H1 (cell line): ENCODE measurements at regions not wholly inside any gene's neighbourhood (a gene's known extent, or its start where the extent isn't known, plus 50 kb on each side); places are given as distances from the start of the nearest gene placed in this dataset.
"Not testable (repeated sequence)": the region's sequence is repeated elsewhere in the genome, so short reads cannot be mapped to it uniquely, and the experiment has no call there.

ENCODE experiments used
- CTCF ChIA-PET: fragments of 300-600 bp; sonication (Branson Sonifier 250); formaldehyde crosslinking; loops from one replicate; lab custom pipeline; 2021; ENCODE audit not compliant: partially characterized antibody; lab: Charles Lee
- POLR2A ChIA-PET: fragments of 300-600 bp; sonication (Branson Sonifier 250); formaldehyde crosslinking; loops from one replicate; lab custom pipeline; 2021; ENCODE audit warnings: inconsistent platforms; ENCODE audit not compliant: partially characterized antibody; lab: Charles Lee
- DNase-seq, 2 experiments: peaks; one replicate each; pipeline versions ENCODE4 v3.0.0 to v3.0.0-alpha.2; 2010 to 2022; ENCODE audit warnings: low spot score in 2 of 2, low read depth in 1 of 2, mixed read lengths in 1 of 2
- FAIRE-seq: peaks from 2 replicates; lab custom pipeline; 2011; peaks lifted over from hg19 to GRCh38; lab: Jason Lieb, UNC
- H2AFZ ChIP-seq: 2 replicates; pipeline ENCODE4 v1.8.1; 2012; ENCODE audit warnings: low read length, inconsistent platforms
- H2AK5ac ChIP-seq: 2 replicates; pipeline ENCODE4 v1.6.1; 2013; ENCODE audit warnings: low read depth, low read length
- H2BK120ac ChIP-seq: replicated peaks from 2 replicates; pipeline ENCODE3; 2013; ENCODE audit warnings: low read depth, low read length, inconsistent platforms
- H2BK12ac ChIP-seq: 2 replicates; pipeline ENCODE4 v1.6.1; 2013; ENCODE audit warnings: low read depth, low read length
- H2BK15ac ChIP-seq: 2 replicates; pipeline ENCODE4 v1.6.1; 2013; ENCODE audit warnings: low read length
- H2BK20ac ChIP-seq: 2 replicates; pipeline ENCODE4 v1.6.1; 2013; ENCODE audit warnings: low read length
- H2BK5ac ChIP-seq: 2 replicates; pipeline ENCODE4 v1.6.1; 2013; ENCODE audit warnings: low read depth, low read length
- H3K14ac ChIP-seq: 2 replicates; pipeline ENCODE4 v1.6.1; 2013; ENCODE audit warnings: inconsistent platforms; ENCODE audit not compliant: insufficient read length
- H3K18ac ChIP-seq: 2 replicates; pipeline ENCODE4 v1.6.1; 2013; ENCODE audit warnings: low read length; ENCODE audit errors: extremely low read depth
- H3K23ac ChIP-seq: 2 replicates; pipeline ENCODE4 v1.6.1; 2013; ENCODE audit warnings: inconsistent platforms; ENCODE audit not compliant: insufficient read length
- H3K23me2 ChIP-seq: 2 replicates; pipeline ENCODE4 v1.6.1; 2013; ENCODE audit warnings: low read depth, low read length
- H3K27ac ChIP-seq: 2 replicates; pipeline ENCODE4 v1.6.1; 2011; ENCODE audit warnings: low read depth, low read length, inconsistent platforms
- H3K27me3 ChIP-seq, 4 experiments: replicated peaks in 1 of 4; 1 replicate in 1 of 4; 2 replicates in 3 of 4; pipeline versions ENCODE4 v1.6.1 to v1.8.1; 2011 to 2013; ENCODE audit warnings: low read length in 3 of 4, mild to moderate bottlenecking in 3 of 4, inconsistent platforms in 2 of 4, mixed read lengths in 2 of 4, moderate library complexity in 1 of 4; ENCODE audit not compliant: control insufficient read depth in 3 of 4, insufficient read depth in 3 of 4; ENCODE audit errors: extremely low read depth in 1 of 4
- H3K36me3 ChIP-seq, 4 experiments: 2 replicates each; pipeline versions ENCODE4 v1.6.1 to v1.8.1; 2011 to 2013; ENCODE audit warnings: mild to moderate bottlenecking in 4 of 4, low read length in 3 of 4, moderate library complexity in 2 of 4, control low read depth in 1 of 4, inconsistent platforms in 1 of 4; ENCODE audit not compliant: insufficient read depth in 4 of 4, control insufficient read depth in 2 of 4
- H3K4ac ChIP-seq: replicated peaks from 2 replicates; pipeline ENCODE3; 2013; ENCODE audit warnings: low read length, low read depth, mixed read lengths, inconsistent platforms; ENCODE audit not compliant: insufficient read length
- H3K4me1 ChIP-seq, 4 experiments: replicated peaks in 1 of 4; 1 replicate in 1 of 4; 2 replicates in 3 of 4; pipeline versions ENCODE4 v1.6.1 to v1.8.1; 2011 to 2013; ENCODE audit warnings: low read length in 3 of 4, inconsistent platforms in 2 of 4, mixed read lengths in 1 of 4; ENCODE audit not compliant: insufficient read depth in 4 of 4, control insufficient read depth in 3 of 4
- H3K4me2 ChIP-seq, 2 experiments: 2 replicates each; pipeline versions ENCODE4 v1.6.1 to v1.8.1; 2011 to 2013; ENCODE audit warnings: low read depth in 2 of 2, low read length in 2 of 2, control low read depth in 1 of 2, inconsistent platforms in 1 of 2, mild to moderate bottlenecking in 1 of 2; ENCODE audit not compliant: insufficient read depth in 1 of 2
- H3K4me3 ChIP-seq, 4 experiments: fragments of 200-600, 300-600 bp in 1 of 4; sonication (generic), shearing (Covaris generic), sonication (Bioruptor Twin) in 1 of 4; 2 replicates each; pipeline versions ENCODE4 v1.5.1 to v1.8.1; 2011 to 2016; ENCODE audit warnings: low read length in 4 of 4, low read depth in 3 of 4, control low read depth in 2 of 4, inconsistent platforms in 2 of 4, mild to moderate bottlenecking in 2 of 4, mixed read lengths in 1 of 4, moderate library complexity in 1 of 4; ENCODE audit not compliant: insufficient read depth in 2 of 4; ENCODE audit errors: extremely low read depth in 1 of 4
- H3K56ac ChIP-seq: replicated peaks from 2 replicates; pipeline ENCODE3; 2013; ENCODE audit warnings: low read depth, mild to moderate bottlenecking, mixed read lengths, low read length, inconsistent platforms; ENCODE audit not compliant: insufficient read length
- H3K79me1 ChIP-seq: 2 replicates; pipeline ENCODE4 v1.6.1; 2013; ENCODE audit warnings: low read depth, low read length, control low read depth
- H3K79me2 ChIP-seq, 2 experiments: 2 replicates each; pipeline versions ENCODE4 v1.6.1 to v1.8.1; 2012 to 2013; ENCODE audit warnings: low read length in 2 of 2, mild to moderate bottlenecking in 2 of 2, inconsistent platforms in 1 of 2; ENCODE audit not compliant: insufficient read depth in 2 of 2, control insufficient read depth in 1 of 2
- H3K9ac ChIP-seq, 4 experiments: replicated peaks in 1 of 4; 1 replicate in 1 of 4; 2 replicates in 3 of 4; pipeline versions ENCODE4 v1.6.1 to v1.8.1; 2011 to 2013; ENCODE audit warnings: low read depth in 3 of 4, low read length in 3 of 4, control low read depth in 2 of 4, mild to moderate bottlenecking in 2 of 4, moderate library complexity in 2 of 4, inconsistent platforms in 1 of 4; ENCODE audit errors: extremely low read depth in 1 of 4
- H3K9me3 ChIP-seq, 2 experiments: 2 replicates each; pipeline versions ENCODE4 v1.6.1 to v1.8.1; 2012 to 2013; ENCODE audit warnings: mild to moderate bottlenecking in 2 of 2, moderate library complexity in 2 of 2, control low read depth in 1 of 2, inconsistent platforms in 1 of 2, low read depth in 1 of 2, low read length in 1 of 2, mixed read lengths in 1 of 2; ENCODE audit not compliant: insufficient read depth in 2 of 2
- H4K20me1 ChIP-seq, 2 experiments: replicated peaks in 1 of 2; 2 replicates each; pipeline versions ENCODE3 to v1.8.1; 2011 to 2013; ENCODE audit warnings: inconsistent platforms in 2 of 2, low read length in 2 of 2, mild to moderate bottlenecking in 1 of 2; ENCODE audit not compliant: insufficient read depth in 2 of 2, control insufficient read depth in 1 of 2
- H4K5ac ChIP-seq: 2 replicates; pipeline ENCODE4 v1.6.1; 2013; ENCODE audit warnings: low read length, low read depth, mixed read lengths, inconsistent platforms; ENCODE audit not compliant: insufficient read length
- H4K8ac ChIP-seq: 2 replicates; pipeline ENCODE4 v1.8.0; 2013; ENCODE audit warnings: mild to moderate bottlenecking, moderate library complexity, low read length, inconsistent platforms; ENCODE audit not compliant: insufficient read depth; ENCODE audit errors: extremely low read depth
- H4K91ac ChIP-seq: replicated peaks from 2 replicates; pipeline ENCODE3; 2013; ENCODE audit warnings: low read length, mixed read lengths, inconsistent platforms; ENCODE audit not compliant: insufficient read length
- WGBS, 2 experiments: shearing (Covaris generic) in 1 of 2; methylation state at CpG; one replicate each; pipeline versions ENCODE4 v1.1.6 to v1.1.7; 2013 to 2015; ENCODE audit warnings: low lambda C conversion rate in 2 of 2, mixed read lengths in 2 of 2, inconsistent platforms in 1 of 2, low coverage in 1 of 2, missing lambda C conversion rate in 1 of 2; ENCODE audit not compliant: insufficient replicate concordance in 2 of 2, insufficient coverage in 1 of 2, insufficient read length in 1 of 2; ENCODE audit errors: extremely low coverage in 1 of 2, missing lambda C conversion rate in 1 of 2; 5-methylcytosine and 5-hydroxymethylcytosine counted together

DNA sequence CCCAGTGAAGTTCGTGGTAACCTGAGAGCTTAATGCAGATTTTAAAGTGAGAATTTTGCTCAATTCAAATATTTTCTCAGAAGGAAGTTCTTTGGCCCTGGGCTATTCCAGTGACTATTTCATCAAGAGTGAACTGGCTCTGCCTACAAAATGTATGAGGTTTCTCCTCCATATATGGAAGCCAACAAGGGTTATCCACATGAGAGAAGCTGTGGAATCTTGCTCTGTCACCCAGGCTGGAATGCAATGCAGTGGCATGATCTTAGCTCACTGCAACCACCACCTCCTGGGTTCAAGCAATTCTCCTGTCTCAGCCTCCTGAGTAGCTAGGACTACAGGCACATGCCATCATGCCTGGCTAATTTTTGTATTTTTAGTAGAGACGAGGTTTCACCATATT lies 132.2 kb downstream of the GXYLT1 start:
- POLR2A ChIA-PET, H3K4me1 ChIP-seq, H3K56ac ChIP-seq, H3K79me1 ChIP-seq, H3K23me2 ChIP-seq, H2BK120ac ChIP-seq, H3K18ac ChIP-seq, H4K20me1 ChIP-seq, H2BK5ac ChIP-seq, DNase-seq, H4K91ac ChIP-seq, H3K14ac ChIP-seq, H3K4me2 ChIP-seq, H3K4ac ChIP-seq, H3K36me3 ChIP-seq, H2BK15ac ChIP-seq, H3K79me2 ChIP-seq, H3K4me3 ChIP-seq, H2BK20ac ChIP-seq, H4K5ac ChIP-seq, H2AK5ac ChIP-seq, H3K23ac ChIP-seq, H2BK12ac ChIP-seq, H3K9me3 ChIP-seq, H3K27me3 ChIP-seq, H4K8ac ChIP-seq, H3K27ac ChIP-seq, FAIRE-seq, H3K9ac ChIP-seq: not testable (repeated sequence)
- H2AFZ ChIP-seq = 0 out of 2 replicates have a peak overlapping the region, but pooled peaks have one; percentile 3
- 90% methylated on average over 2 of the region's 2 CpGs; no CpG with 5 or more reads in 1 of the 2 experiments for WGBS, 2 experiments
- CTCF ChIA-PET = interaction anchor here (1.5 to 1.8 kb wide), 2 partner anchors 8 to 12 kb away, joined by 3 to 6 read pairs; no protein-coding TSS in a partner anchor
